ENCODE measurements at regions not wholly inside any gene's neighbourhood (a gene's known extent, or its start where the extent isn't known, plus 50 kb on each side); places are given as distances from the start of the nearest gene placed in this dataset.
A peak's percentile ranks its signal among the peaks of the same experiment; 100 is the strongest.

GRCh38 chr10:21209495-21209894 is 312.4 kb upstream of the NEBL start:
- no peak for FAIRE-seq

GRCh38 chr10:21208666-21209316 is 311.7 kb upstream of the NEBL start:
- no peak for DNase-seq (ENCODE audit: low spot score)
- FAIRE-seq = no peak

More at GRCh38 chr10:21209495-21209894, 312.4 kb upstream of the NEBL start:
- DNase-seq (ENCODE audit: low spot score) = no peak

- no peak for FAIRE-seq
- DNase-seq (ENCODE audit: low spot score) = no peak
Measured at GRCh38 chr10:21207852-21208646, 310.9 kb upstream of the NEBL start.

GRCh38 chr10:21205328-21205727 is 308.2 kb upstream of the NEBL start:
- FAIRE-seq (no peak), DNase-seq (ENCODE audit: low spot score) (no peak)

GRCh38 chr10:21203473-21204107 is 306.5 kb upstream of the NEBL start:
- FAIRE-seq (no peak), DNase-seq (ENCODE audit: low spot score) (no peak)

- FAIRE-seq (no peak), DNase-seq (ENCODE audit: low spot score) (no peak)
Measured at GRCh38 chr10:21202776-21203462, 305.8 kb upstream of the NEBL start.

GRCh38 chr10:21199501-21199900 is 302.4 kb upstream of the NEBL start:
- FAIRE-seq (no peak), DNase-seq (ENCODE audit: low spot score) (no peak)

- DNase-seq (ENCODE audit: low spot score) (no peak), FAIRE-seq (no peak)
Measured at GRCh38 chr10:21197838-21198237, 300.7 kb upstream of the NEBL start.

GRCh38 chr10:21196822-21197395 is 299.8 kb upstream of the NEBL start:
- DNase-seq (ENCODE audit: low spot score) = no peak
- no peak for FAIRE-seq

- DNase-seq (ENCODE audit: low spot score) (peak; percentile 33), FAIRE-seq (no peak)
Measured at GRCh38 chr10:21195252-21195651, 298.1 kb upstream of the NEBL start.

GRCh38 chr10:21194510-21194993 is 297.4 kb upstream of the NEBL start:
- DNase-seq (ENCODE audit: low spot score) (peak; percentile 83), FAIRE-seq (no peak)

GRCh38 chr10:21193196-21193595 is 296.1 kb upstream of the NEBL start:
- DNase-seq (ENCODE audit: low spot score) (no peak), FAIRE-seq (no peak)

GRCh38 chr10:21191512-21191911 is 294.4 kb upstream of the NEBL start:
- FAIRE-seq (no peak), DNase-seq (ENCODE audit: low spot score) (peak; percentile 43)

GRCh38 chr10:21184984-21185383 is 287.9 kb upstream of the NEBL start:
- DNase-seq (ENCODE audit: low spot score) (no peak), FAIRE-seq (no peak)

GRCh38 chr10:21184216-21184615 is 287.1 kb upstream of the NEBL start:
- FAIRE-seq (no peak), DNase-seq (ENCODE audit: low spot score) (peak; percentile 62)

GRCh38 chr10:21183025-21183424 is 285.9 kb upstream of the NEBL start:
- FAIRE-seq = peak; percentile 13

GRCh38 chr10:21181451-21181850 is 284.3 kb upstream of the NEBL start:
- no peak for FAIRE-seq
- DNase-seq (ENCODE audit: low spot score) = no peak

More at GRCh38 chr10:21183025-21183424, 285.9 kb upstream of the NEBL start:
- no peak for DNase-seq (ENCODE audit: low spot score)

GRCh38 chr10:21180604-21181003 is 283.5 kb upstream of the NEBL start:
- DNase-seq (ENCODE audit: low spot score) (no peak), FAIRE-seq (no peak)

GRCh38 chr10:21176934-21177480 is 279.9 kb upstream of the NEBL start:
- DNase-seq (ENCODE audit: low spot score) = no peak
- no peak for FAIRE-seq

GRCh38 chr10:21175797-21176196 is 278.7 kb upstream of the NEBL start:
- FAIRE-seq = no peak
- no peak for DNase-seq (ENCODE audit: low spot score)

All from urothelium cell line (cell line).